ENCODE measurements at regions not wholly inside any gene's neighbourhood (a gene's known extent, or its start where the extent isn't known, plus 50 kb on each side); places are given as distances from the start of the nearest gene placed in this dataset.

DNA sequence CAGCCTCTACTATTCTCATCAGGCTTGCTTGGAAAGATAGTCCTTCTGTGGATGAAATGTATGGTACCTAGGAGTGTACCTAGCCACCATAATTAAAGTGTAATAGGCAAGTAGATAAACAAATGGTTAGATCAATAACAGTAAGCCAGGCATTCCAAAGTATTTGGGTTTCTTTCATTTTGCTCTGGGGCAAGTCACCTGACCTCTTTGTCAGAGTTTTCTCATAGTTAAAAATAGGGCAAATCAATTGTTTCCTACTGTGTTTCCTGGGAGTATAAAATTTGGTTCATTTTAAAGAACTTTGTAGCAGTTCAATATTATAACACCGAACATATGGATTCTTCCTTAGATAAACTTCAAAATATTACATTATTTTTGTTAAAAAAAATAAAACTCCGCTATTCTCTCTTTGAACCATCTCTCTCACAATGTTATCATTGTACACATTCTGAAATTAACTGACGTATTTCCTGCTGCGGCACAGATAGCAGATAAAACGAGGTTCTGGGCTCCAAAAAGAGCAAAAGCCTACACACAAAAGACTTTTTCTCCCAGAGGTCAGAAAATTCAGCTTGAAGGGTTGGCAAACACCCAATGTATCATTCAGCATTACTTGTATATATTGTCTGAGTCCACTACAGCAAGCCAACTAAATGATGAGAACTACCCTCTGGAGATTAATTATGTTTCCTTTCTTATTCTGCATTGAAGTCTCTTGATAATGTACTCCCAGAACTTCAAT lies 267.9 kb downstream of the COX7C start:
- DNase-seq (ENCODE audit: low spot score) (no peak), ATAC-seq (no peak)
- no peak for TF ChIP-seq CTCF (conservative IDR thresholded peaks at IDR 0.05; ENCODE audit: low read depth in 2 of 2)
- no peak for TF ChIP-seq EZH2phosphoT487 (IDR thresholded peaks at IDR 0.05; ENCODE audit: unreplicated experiment)
- Mint-ChIP-seq H3K4me3 (no peak overlapping the region), H3K36me3 (ENCODE audit: low read depth) (no peaks in the 10 kb centered on the region), H3K27ac (no peak overlapping the region), H3K27me3 (ENCODE audit: insufficient read depth, low read depth, poor library complexity) (no peaks in the 10 kb centered on the region), H3K9me3 (no peaks in the 10 kb centered on the region), H3K4me1 (peaks cover 6% of the 10 kb centered on the region; the same call in 2 of the 3 replicates)
- no peaks in the 10 kb centered on the region for H3K79me2 ChIP-seq (replicated peaks; ENCODE audit: insufficient read depth)
- no peak overlapping the region for H3K27ac ChIP-seq (ENCODE audit: low read depth)
- H4K20me1 ChIP-seq (replicated peaks; ENCODE audit: insufficient read depth) = no peaks in the 10 kb centered on the region
- no peaks in the 10 kb centered on the region for H3F3A ChIP-seq (replicated peaks; ENCODE audit: low read depth)
- H3K27me3 ChIP-seq (ENCODE audit: insufficient read depth) = no peaks in the 10 kb centered on the region
- no peak overlapping the region for H2AFZ ChIP-seq
- no peaks in the 10 kb centered on the region for H3K36me3 ChIP-seq (ENCODE audit: insufficient read depth)
- no peak overlapping the region for H3K4me3 ChIP-seq
- H3K4me1 ChIP-seq (ENCODE audit: insufficient read depth) = no peaks in the 10 kb centered on the region; the same call in 1 of the 2 replicates
- H3K9me2 ChIP-seq (ENCODE audit: insufficient read depth) = no peaks in the 10 kb centered on the region
- no peak overlapping the region for H3K4me2 ChIP-seq

- TF ChIP-seq STAT1 (IDR thresholded peaks at IDR 0.05; ENCODE audit: unreplicated experiment) (no peak), POLR2AphosphoS5 (IDR thresholded peaks at IDR 0.05; ENCODE audit: low read depth) (no peak), ZNF114 (CRISPR knock-in tag; IDR thresholded peaks at IDR 0.05) (no peak), NANOG (IDR thresholded peaks at IDR 0.05; ENCODE audit: borderline replicate concordance) (no peak), CTCF (conservative IDR thresholded peaks at IDR 0.05; ENCODE audit: low read depth in 2 of 2) (no peak), ZNF331 (CRISPR knock-in tag; IDR thresholded peaks at IDR 0.05; ENCODE audit: low read depth) (no peak), CREB1 (CRISPR knock-in tag; IDR thresholded peaks at IDR 0.05; ENCODE audit: low read depth) (no peak)
- Histone ChIP-seq H3K4me3 (no peak overlapping the region), H4K20me1 (replicated peaks; ENCODE audit: insufficient read depth) (no peaks in the 10 kb centered on the region), H3K9me2 (ENCODE audit: insufficient read depth) (no peaks in the 10 kb centered on the region), H3F3A (replicated peaks; ENCODE audit: low read depth) (no peaks in the 10 kb centered on the region), H3K36me3 (ENCODE audit: insufficient read depth) (no peaks in the 10 kb centered on the region), H3K79me2 (replicated peaks; ENCODE audit: insufficient read depth) (no peaks in the 10 kb centered on the region), H3K27ac (ENCODE audit: low read depth) (no peak overlapping the region), H3K4me2 (no peak overlapping the region), H3K27me3 (ENCODE audit: insufficient read depth) (no peaks in the 10 kb centered on the region), H2AFZ (no peak overlapping the region), H3K4me1 (ENCODE audit: insufficient read depth) (no peaks in the 10 kb centered on the region)
- ATAC-seq (no peak), DNase-seq (ENCODE audit: low spot score) (no peak)
- H3K36me3 Mint-ChIP-seq (ENCODE audit: low read depth) = no peaks in the 10 kb centered on the region
- no peak overlapping the region for H3K4me3 Mint-ChIP-seq
- no peak overlapping the region for H3K27ac Mint-ChIP-seq
- H3K27me3 Mint-ChIP-seq (ENCODE audit: insufficient read depth, low read depth, poor library complexity) = no peaks in the 10 kb centered on the region
- no peaks in the 10 kb centered on the region for H3K4me1 Mint-ChIP-seq
- no peaks in the 10 kb centered on the region for H3K9me3 Mint-ChIP-seq
These were observed 272.6 kb downstream of the COX7C start for GRCh38 chr5:86890375-86890774.

All from GM23338 (cell line).